H1 (cell line): ENCODE measurements at regions not wholly inside any gene's neighbourhood (a gene's known extent, or its start where the extent isn't known, plus 50 kb on each side); places are given as distances from the start of the nearest gene placed in this dataset.

Experiments used
- CTCF ChIA-PET: fragments of 300-600 bp; sonication (Branson Sonifier 250); formaldehyde crosslinking; loops from one replicate; lab custom pipeline; 2021; ENCODE audit not compliant: partially characterized antibody; lab: Charles Lee
- POLR2A ChIA-PET: fragments of 300-600 bp; sonication (Branson Sonifier 250); formaldehyde crosslinking; loops from one replicate; lab custom pipeline; 2021; ENCODE audit warnings: inconsistent platforms; ENCODE audit not compliant: partially characterized antibody; lab: Charles Lee
- DNase-seq, 2 experiments: peaks; one replicate each; pipeline versions ENCODE4 v3.0.0 to v3.0.0-alpha.2; 2010 to 2022; ENCODE audit warnings: low spot score in 2 of 2, low read depth in 1 of 2, mixed read lengths in 1 of 2
- FAIRE-seq: peaks from 2 replicates; lab custom pipeline; 2011; peaks lifted over from hg19 to GRCh38; lab: Jason Lieb, UNC
- H2AFZ ChIP-seq: 2 replicates; pipeline ENCODE4 v1.8.1; 2012; ENCODE audit warnings: low read length, inconsistent platforms
- H2AK5ac ChIP-seq: 2 replicates; pipeline ENCODE4 v1.6.1; 2013; ENCODE audit warnings: low read depth, low read length
- H2BK120ac ChIP-seq: replicated peaks from 2 replicates; pipeline ENCODE3; 2013; ENCODE audit warnings: low read depth, low read length, inconsistent platforms
- H2BK12ac ChIP-seq: 2 replicates; pipeline ENCODE4 v1.6.1; 2013; ENCODE audit warnings: low read depth, low read length
- H2BK15ac ChIP-seq: 2 replicates; pipeline ENCODE4 v1.6.1; 2013; ENCODE audit warnings: low read length
- H2BK20ac ChIP-seq: 2 replicates; pipeline ENCODE4 v1.6.1; 2013; ENCODE audit warnings: low read length
- H2BK5ac ChIP-seq: 2 replicates; pipeline ENCODE4 v1.6.1; 2013; ENCODE audit warnings: low read depth, low read length
- H3K14ac ChIP-seq: 2 replicates; pipeline ENCODE4 v1.6.1; 2013; ENCODE audit warnings: inconsistent platforms; ENCODE audit not compliant: insufficient read length
- H3K18ac ChIP-seq: 2 replicates; pipeline ENCODE4 v1.6.1; 2013; ENCODE audit warnings: low read length; ENCODE audit errors: extremely low read depth
- H3K23ac ChIP-seq: 2 replicates; pipeline ENCODE4 v1.6.1; 2013; ENCODE audit warnings: inconsistent platforms; ENCODE audit not compliant: insufficient read length
- H3K23me2 ChIP-seq: 2 replicates; pipeline ENCODE4 v1.6.1; 2013; ENCODE audit warnings: low read depth, low read length
- H3K27ac ChIP-seq: 2 replicates; pipeline ENCODE4 v1.6.1; 2011; ENCODE audit warnings: low read depth, low read length, inconsistent platforms
- H3K27me3 ChIP-seq, 4 experiments: replicated peaks in 1 of 4; 1 replicate in 1 of 4; 2 replicates in 3 of 4; pipeline versions ENCODE4 v1.6.1 to v1.8.1; 2011 to 2013; ENCODE audit warnings: low read length in 3 of 4, mild to moderate bottlenecking in 3 of 4, inconsistent platforms in 2 of 4, mixed read lengths in 2 of 4, moderate library complexity in 1 of 4; ENCODE audit not compliant: control insufficient read depth in 3 of 4, insufficient read depth in 3 of 4; ENCODE audit errors: extremely low read depth in 1 of 4
- H3K36me3 ChIP-seq, 4 experiments: 2 replicates each; pipeline versions ENCODE4 v1.6.1 to v1.8.1; 2011 to 2013; ENCODE audit warnings: mild to moderate bottlenecking in 4 of 4, low read length in 3 of 4, moderate library complexity in 2 of 4, control low read depth in 1 of 4, inconsistent platforms in 1 of 4; ENCODE audit not compliant: insufficient read depth in 4 of 4, control insufficient read depth in 2 of 4
- H3K4ac ChIP-seq: replicated peaks from 2 replicates; pipeline ENCODE3; 2013; ENCODE audit warnings: low read length, low read depth, mixed read lengths, inconsistent platforms; ENCODE audit not compliant: insufficient read length
- H3K4me1 ChIP-seq, 4 experiments: replicated peaks in 1 of 4; 1 replicate in 1 of 4; 2 replicates in 3 of 4; pipeline versions ENCODE4 v1.6.1 to v1.8.1; 2011 to 2013; ENCODE audit warnings: low read length in 3 of 4, inconsistent platforms in 2 of 4, mixed read lengths in 1 of 4; ENCODE audit not compliant: insufficient read depth in 4 of 4, control insufficient read depth in 3 of 4
- H3K4me2 ChIP-seq, 2 experiments: 2 replicates each; pipeline versions ENCODE4 v1.6.1 to v1.8.1; 2011 to 2013; ENCODE audit warnings: low read depth in 2 of 2, low read length in 2 of 2, control low read depth in 1 of 2, inconsistent platforms in 1 of 2, mild to moderate bottlenecking in 1 of 2; ENCODE audit not compliant: insufficient read depth in 1 of 2
- H3K4me3 ChIP-seq, 4 experiments: fragments of 200-600, 300-600 bp in 1 of 4; sonication (generic), shearing (Covaris generic), sonication (Bioruptor Twin) in 1 of 4; 2 replicates each; pipeline versions ENCODE4 v1.5.1 to v1.8.1; 2011 to 2016; ENCODE audit warnings: low read length in 4 of 4, low read depth in 3 of 4, control low read depth in 2 of 4, inconsistent platforms in 2 of 4, mild to moderate bottlenecking in 2 of 4, mixed read lengths in 1 of 4, moderate library complexity in 1 of 4; ENCODE audit not compliant: insufficient read depth in 2 of 4; ENCODE audit errors: extremely low read depth in 1 of 4
- H3K56ac ChIP-seq: replicated peaks from 2 replicates; pipeline ENCODE3; 2013; ENCODE audit warnings: low read depth, mild to moderate bottlenecking, mixed read lengths, low read length, inconsistent platforms; ENCODE audit not compliant: insufficient read length
- H3K79me1 ChIP-seq: 2 replicates; pipeline ENCODE4 v1.6.1; 2013; ENCODE audit warnings: low read depth, low read length, control low read depth
- H3K79me2 ChIP-seq, 2 experiments: 2 replicates each; pipeline versions ENCODE4 v1.6.1 to v1.8.1; 2012 to 2013; ENCODE audit warnings: low read length in 2 of 2, mild to moderate bottlenecking in 2 of 2, inconsistent platforms in 1 of 2; ENCODE audit not compliant: insufficient read depth in 2 of 2, control insufficient read depth in 1 of 2
- H3K9ac ChIP-seq, 4 experiments: replicated peaks in 1 of 4; 1 replicate in 1 of 4; 2 replicates in 3 of 4; pipeline versions ENCODE4 v1.6.1 to v1.8.1; 2011 to 2013; ENCODE audit warnings: low read depth in 3 of 4, low read length in 3 of 4, control low read depth in 2 of 4, mild to moderate bottlenecking in 2 of 4, moderate library complexity in 2 of 4, inconsistent platforms in 1 of 4; ENCODE audit errors: extremely low read depth in 1 of 4
- H3K9me3 ChIP-seq, 2 experiments: 2 replicates each; pipeline versions ENCODE4 v1.6.1 to v1.8.1; 2012 to 2013; ENCODE audit warnings: mild to moderate bottlenecking in 2 of 2, moderate library complexity in 2 of 2, control low read depth in 1 of 2, inconsistent platforms in 1 of 2, low read depth in 1 of 2, low read length in 1 of 2, mixed read lengths in 1 of 2; ENCODE audit not compliant: insufficient read depth in 2 of 2
- H4K20me1 ChIP-seq, 2 experiments: replicated peaks in 1 of 2; 2 replicates each; pipeline versions ENCODE3 to v1.8.1; 2011 to 2013; ENCODE audit warnings: inconsistent platforms in 2 of 2, low read length in 2 of 2, mild to moderate bottlenecking in 1 of 2; ENCODE audit not compliant: insufficient read depth in 2 of 2, control insufficient read depth in 1 of 2
- H4K5ac ChIP-seq: 2 replicates; pipeline ENCODE4 v1.6.1; 2013; ENCODE audit warnings: low read length, low read depth, mixed read lengths, inconsistent platforms; ENCODE audit not compliant: insufficient read length
- H4K8ac ChIP-seq: 2 replicates; pipeline ENCODE4 v1.8.0; 2013; ENCODE audit warnings: mild to moderate bottlenecking, moderate library complexity, low read length, inconsistent platforms; ENCODE audit not compliant: insufficient read depth; ENCODE audit errors: extremely low read depth
- H4K91ac ChIP-seq: replicated peaks from 2 replicates; pipeline ENCODE3; 2013; ENCODE audit warnings: low read length, mixed read lengths, inconsistent platforms; ENCODE audit not compliant: insufficient read length
- BRCA1 ChIP-seq: IDR thresholded peaks from 2 replicates; pipeline ENCODE4 v1.6.1; 2012; ENCODE audit warnings: low read depth, low read length, improper control_type of control experiment
- GABPA ChIP-seq: IDR thresholded peaks from 2 replicates; pipeline ENCODE4 v1.6.1; 2011; ENCODE audit warnings: mild to moderate bottlenecking, low read length, moderate library complexity, borderline replicate concordance; ENCODE audit not compliant: insufficient read depth
- JUND ChIP-seq: IDR thresholded peaks from 2 replicates; pipeline ENCODE4 v1.6.1; 2011; ENCODE audit warnings: mild to moderate bottlenecking, improper control_type of control experiment, low read length
- KDM4A ChIP-seq: IDR thresholded peaks from one replicate; pipeline ENCODE4 v1.7.1; 2012; ENCODE audit warnings: low read depth, mild to moderate bottlenecking, moderate library complexity, low read length, inconsistent platforms; ENCODE audit not compliant: severe bottlenecking
- MAX ChIP-seq: IDR thresholded peaks from 2 replicates; pipeline ENCODE4 v1.6.1; 2012; ENCODE audit warnings: inconsistent platforms
- NANOG ChIP-seq: IDR thresholded peaks from 2 replicates; pipeline ENCODE4 v1.6.1; 2011; ENCODE audit warnings: low read length, low read depth, mild to moderate bottlenecking, inconsistent platforms; ENCODE audit not compliant: insufficient read depth, poor library complexity, severe bottlenecking
- POLR2A ChIP-seq, 2 experiments: IDR thresholded peaks; 1 replicate in 1 of 2; 2 replicates in 1 of 2; pipeline ENCODE4 v1.6.1; 2011; ENCODE audit warnings: low read depth in 2 of 2, low read length in 2 of 2, mild to moderate bottlenecking in 2 of 2; ENCODE audit errors: control extremely low read depth in 1 of 2
- POU5F1 ChIP-seq: IDR thresholded peaks from 2 replicates; pipeline ENCODE4 v1.6.1; 2011; ENCODE audit warnings: low read depth, mild to moderate bottlenecking, low read length, moderate library complexity
- SAP30 ChIP-seq: fragments of 300-600 bp; sonication (generic); IDR thresholded peaks from 2 replicates; pipeline ENCODE4 v1.7.1; 2012; ENCODE audit warnings: low read length, moderate library complexity, mild to moderate bottlenecking, inconsistent platforms; ENCODE audit not compliant: insufficient read depth, insufficient replicate concordance
- SUZ12 ChIP-seq: fragments of 200-600 bp; sonication (generic); IDR thresholded peaks from 2 replicates; pipeline ENCODE4 v1.6.1; 2012; ENCODE audit warnings: mild to moderate bottlenecking, inconsistent platforms, low read length, moderate library complexity, mixed read lengths
- ZNF274 ChIP-seq: IDR thresholded peaks from 2 replicates; pipeline ENCODE4 v1.7.0; 2012; ENCODE audit warnings: low read length, borderline replicate concordance; ENCODE audit errors: extremely low read depth
- WGBS, 2 experiments: shearing (Covaris generic) in 1 of 2; methylation state at CpG; one replicate each; pipeline versions ENCODE4 v1.1.6 to v1.1.7; 2013 to 2015; ENCODE audit warnings: low lambda C conversion rate in 2 of 2, mixed read lengths in 2 of 2, inconsistent platforms in 1 of 2, low coverage in 1 of 2, missing lambda C conversion rate in 1 of 2; ENCODE audit not compliant: insufficient replicate concordance in 2 of 2, insufficient coverage in 1 of 2, insufficient read length in 1 of 2; ENCODE audit errors: extremely low coverage in 1 of 2, missing lambda C conversion rate in 1 of 2; 5-methylcytosine and 5-hydroxymethylcytosine counted together

DNA sequence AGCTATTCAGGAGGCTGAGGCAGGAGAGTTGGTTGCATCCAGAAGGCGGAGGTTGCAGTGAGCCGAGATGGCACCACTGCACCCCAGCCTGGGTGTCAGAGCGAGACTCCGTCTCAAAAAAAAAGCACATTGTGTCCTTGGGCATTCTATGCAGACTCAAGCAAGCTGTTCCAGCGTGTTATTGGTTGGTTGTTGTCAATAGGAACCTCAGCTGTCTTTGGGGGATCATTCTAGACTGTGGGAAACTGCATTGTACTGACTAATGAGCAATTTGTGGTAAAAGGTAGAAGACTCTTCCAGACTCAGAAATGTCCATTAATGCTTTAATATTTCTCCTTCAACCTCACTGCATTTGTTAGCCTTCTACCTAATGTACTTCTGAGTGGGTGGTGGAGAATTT lies 379.5 kb upstream of the GRAMD2B start:
- H3K79me2 ChIP-seq = no peaks in the 10 kb centered on the region
- H3K4ac ChIP-seq = no peak overlapping the region
- H2BK15ac ChIP-seq = no peak overlapping the region; the same call in 1 of the 2 replicates
- no peak overlapping the region for H4K8ac ChIP-seq
- no peak overlapping the region for H3K27ac ChIP-seq
- no peak overlapping the region for H2AK5ac ChIP-seq
- no peak overlapping the region for H4K5ac ChIP-seq
- no peaks in the 10 kb centered on the region for H3K27me3 ChIP-seq
- peak overlapping the region; percentile 5 for H2BK120ac ChIP-seq
- TF ChIP-seq BRCA1 = no peak
- TF ChIP-seq GABPA = no peak
- no peak for TF ChIP-seq POLR2A (IDR thresholded peaks at IDR 0.05; ENCODE audit: control extremely low read depth in 1 of 2, low read depth in 2 of 2, low read length in 2 of 2)
- no peak for TF ChIP-seq SUZ12
- TF ChIP-seq POU5F1 = no peak
- no peak for TF ChIP-seq JUND
- no peak for TF ChIP-seq KDM4A
- no peak for TF ChIP-seq MAX
- TF ChIP-seq SAP30 = no peak
- TF ChIP-seq NANOG = no peak
- TF ChIP-seq ZNF274 = no peak
- TF ChIP-seq, all 59 proteins: peak for 0
- Histone ChIP-seq H2BK12ac (no peak overlapping the region), H3K23me2 (no peaks in the 10 kb centered on the region), H3K4me3 (no peak overlapping the region), H4K20me1 (no peaks in the 10 kb centered on the region), H3K14ac (no peak overlapping the region), H3K36me3 (no peaks in the 10 kb centered on the region), H2BK5ac (no peak overlapping the region), H3K9ac (no peak overlapping the region), H3K9me3 (no peaks in the 10 kb centered on the region), H2AFZ (no peak overlapping the region), H3K4me1 (peaks cover 0 to 3% (median 0%) of the 10 kb centered on the region in 4 experiments; a peak in 2 of 7 replicates), H2BK20ac (no peak overlapping the region), H3K79me1 (no peaks in the 10 kb centered on the region), H4K91ac (no peak overlapping the region), H3K4me2 (no peak overlapping the region), H3K23ac (no peak overlapping the region), H3K18ac (no peak overlapping the region), H3K56ac (no peak overlapping the region)
- DNase-seq (no peak), FAIRE-seq (no peak)
- ChIA-PET CTCF (interaction anchor here (1.0 kb wide), 1 partner anchor 191 kb away, joined by 3 read pairs; no protein-coding TSS in a partner anchor), POLR2A (interaction anchor here (0.6 kb wide), 1 partner anchor 833 kb away, joined by 3 read pairs; no protein-coding TSS in a partner anchor)
- WGBS, 2 experiments = 81% methylated on average over 4 of the region's 5 CpGs; no CpG with 5 or more reads in 1 of the 2 experiments
